Astrocyte of the hippocampus (primary cell): ENCODE measurements at regions not wholly inside any gene's neighbourhood (a gene's known extent, or its start where the extent isn't known, plus 50 kb on each side); places are given as distances from the start of the nearest gene placed in this dataset.
"Not testable (repeated sequence)": the region's sequence is repeated elsewhere in the genome, so short reads cannot be mapped to it uniquely, and the experiment has no call there.

Experiments used
- DNase-seq: peaks from one replicate; pipeline ENCODE4 v3.0.0; 2011; ENCODE audit warnings: low read depth, low spot score

GRCh38 chrX:23061116-23061515, 61.4 kb downstream of the DDX53 start:
- no peak for DNase-seq

- no peak for DNase-seq
These were observed 62.6 kb downstream of the DDX53 start for GRCh38 chrX:23062359-23062758.

DNA sequence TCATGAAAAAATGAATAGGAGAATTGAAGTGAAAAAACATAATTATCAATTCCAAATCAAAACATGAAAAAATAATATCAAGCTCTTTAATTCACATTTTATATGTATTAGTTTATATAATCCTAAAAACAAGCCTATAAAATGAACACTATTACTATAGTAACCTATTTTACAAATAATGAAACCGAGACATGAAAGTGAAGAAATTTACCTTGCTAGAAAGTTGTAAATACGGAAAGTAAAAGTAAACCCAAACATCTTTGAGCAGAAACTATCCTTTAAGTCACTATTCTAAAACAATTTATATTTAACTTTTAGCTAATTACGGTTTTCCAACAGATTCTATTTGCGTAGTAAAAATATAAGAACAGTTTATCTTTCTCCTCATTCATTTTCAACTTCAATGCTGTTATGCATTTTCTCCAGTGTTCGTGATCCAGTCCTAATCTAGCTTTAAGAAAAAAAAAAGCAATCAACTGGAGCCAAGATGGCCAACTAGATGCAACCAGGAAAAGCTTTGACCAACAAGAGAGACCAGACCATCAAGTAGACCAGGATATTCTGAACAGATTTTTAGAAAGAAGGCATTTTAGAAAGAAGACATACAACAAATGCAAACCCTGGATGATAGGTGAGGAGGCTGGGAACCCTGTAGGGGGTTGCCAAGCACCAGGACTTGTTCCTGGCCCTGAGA, 67.0 kb downstream of the DDX53 start:
- no peak for DNase-seq

- DNase-seq, result not testable (repeated sequence)
These were observed 75.7 kb downstream of the DDX53 start for GRCh38 chrX:23075461-23075860.

DNA sequence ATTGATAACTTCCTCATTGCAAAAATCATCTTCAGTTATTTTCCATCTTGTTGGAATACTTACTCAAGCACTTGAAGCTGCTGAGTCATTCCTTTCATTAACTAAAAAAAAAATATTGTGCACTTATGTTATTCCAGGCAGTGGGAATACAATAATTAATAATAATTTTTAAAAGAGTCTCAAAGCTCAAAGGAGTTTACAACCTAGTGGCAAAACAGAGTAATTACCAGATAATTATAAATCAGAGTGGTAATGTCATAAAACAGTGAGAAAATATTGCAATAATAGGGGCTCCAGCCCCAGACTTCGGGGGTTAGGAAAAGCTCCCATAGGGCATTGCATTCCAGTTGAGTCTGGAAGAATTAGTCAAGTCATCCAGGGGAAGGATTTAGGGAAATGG, 79.6 kb downstream of the DDX53 start:
- no peak for DNase-seq

DNA sequence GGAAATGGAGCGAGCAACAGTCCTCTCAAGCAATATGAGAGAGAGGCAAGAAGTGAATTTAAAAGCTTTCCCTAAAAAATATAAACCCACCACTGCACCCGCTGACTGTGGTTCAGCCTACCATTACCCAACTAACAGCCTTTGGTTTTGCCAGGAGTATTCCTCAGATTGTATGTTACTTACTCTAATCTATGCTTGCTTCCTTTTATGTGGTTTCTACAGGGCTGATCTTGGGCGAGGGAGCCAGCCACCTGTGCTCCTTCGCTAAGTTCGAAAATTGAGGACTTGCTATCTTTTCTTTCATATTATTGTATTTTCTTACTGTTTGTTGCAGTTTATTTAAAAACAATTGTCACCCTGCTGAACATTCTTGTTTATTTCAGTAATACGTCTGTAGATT, 101.1 kb downstream of the DDX53 start:
- no peak for DNase-seq

GRCh38 chrX:23103546-23103945, 103.8 kb downstream of the DDX53 start:
- no peak for DNase-seq

- no peak for DNase-seq
These were observed 114.5 kb downstream of the DDX53 start for GRCh38 chrX:23114241-23114640.

DNA sequence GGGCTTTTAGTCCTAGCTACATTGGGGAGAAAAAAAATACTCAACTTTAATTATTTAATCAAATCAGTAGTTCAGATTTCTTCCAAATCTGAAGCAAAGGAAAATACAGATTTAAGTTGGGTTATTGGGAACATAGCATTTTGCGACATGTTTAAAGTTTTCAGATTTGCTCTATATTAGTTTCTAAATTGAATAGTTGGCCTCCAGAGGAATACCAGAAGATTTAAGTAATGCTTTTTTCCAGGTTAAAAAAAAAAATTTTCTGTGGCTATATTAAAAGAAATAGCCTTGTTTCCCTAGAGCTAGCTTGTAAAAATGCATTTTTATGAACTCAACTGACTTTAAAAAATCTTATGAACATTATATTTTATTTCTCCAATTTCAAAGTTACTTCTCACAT, 115.9 kb downstream of the DDX53 start:
- no peak for DNase-seq

DNA sequence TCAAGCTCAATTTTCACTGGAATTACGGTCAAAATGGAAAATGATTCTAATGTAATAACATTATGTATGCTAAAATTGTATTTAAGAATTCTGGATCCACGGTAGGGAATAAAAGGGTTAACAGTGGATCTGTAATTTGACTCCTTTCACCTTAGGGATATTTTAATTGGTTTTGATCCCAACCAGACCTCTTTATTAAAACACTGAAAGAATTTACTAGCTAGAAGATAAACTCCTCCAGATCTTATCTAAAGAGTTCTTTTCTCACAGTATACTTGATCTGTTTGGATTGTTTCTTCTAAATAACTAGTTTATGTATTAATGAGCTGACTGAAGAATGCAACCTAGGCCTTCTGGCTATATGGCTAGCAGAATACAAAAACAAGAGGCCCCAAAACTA, 118.4 kb downstream of the DDX53 start:
- DNase-seq, result peak; percentile 4

- peak; percentile 53 for DNase-seq
These were observed 119.2 kb downstream of the DDX53 start for GRCh38 chrX:23118890-23119527.

GRCh38 chrX:23127586-23127985, 127.8 kb downstream of the DDX53 start:
- no peak for DNase-seq

DNA sequence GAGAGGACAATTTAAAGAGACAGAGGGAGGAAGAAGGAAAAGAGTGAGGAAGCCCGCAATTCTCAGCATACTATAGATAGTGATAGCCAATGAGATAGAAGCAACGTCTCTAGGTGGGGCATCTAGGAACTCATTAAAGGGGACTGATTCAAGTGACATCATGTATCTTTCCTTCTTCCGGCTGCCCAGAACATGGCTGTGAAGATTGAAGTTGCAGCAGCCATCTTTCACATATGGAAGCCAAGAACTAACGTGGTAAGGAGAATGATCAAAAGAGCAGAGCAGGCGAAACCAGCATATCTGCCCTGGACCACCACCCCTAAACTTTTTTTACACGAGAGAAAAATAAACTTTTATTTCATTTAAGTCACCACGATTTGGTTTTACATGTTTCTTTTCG, 133.8 kb downstream of the DDX53 start:
- DNase-seq, result no peak

DNA sequence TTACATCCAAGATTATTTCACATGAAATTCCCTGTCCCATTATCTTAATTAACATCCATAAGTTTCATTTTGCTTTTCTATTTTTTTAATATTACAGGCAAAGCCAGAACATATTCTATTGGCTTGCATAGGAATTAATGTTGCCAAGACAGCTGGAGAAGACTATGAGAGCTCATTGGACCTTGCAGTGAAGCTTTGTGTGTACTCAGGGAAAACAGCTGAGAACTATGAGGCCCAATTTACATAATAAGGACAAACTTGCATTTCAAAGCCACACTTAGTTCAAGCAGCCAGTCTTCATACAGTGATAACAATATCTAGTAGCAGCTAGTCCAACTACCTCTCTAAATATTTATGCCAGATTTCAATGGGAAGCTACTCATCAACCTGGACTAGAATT, 134.4 kb downstream of the DDX53 start:
- peak; percentile 2 for DNase-seq

- DNase-seq, result no peak
These were observed 137.1 kb downstream of the DDX53 start for GRCh38 chrX:23136816-23137215.

- no peak for DNase-seq
These were observed 166.4 kb upstream of the PTCHD1 start for GRCh38 chrX:23168291-23168690.

- no peak for DNase-seq
These were observed 148.7 kb upstream of the PTCHD1 start for GRCh38 chrX:23185951-23186350.

GRCh38 chrX:23187819-23188218, 146.8 kb upstream of the PTCHD1 start:
- no peak for DNase-seq

GRCh38 chrX:23194885-23195554, 139.6 kb upstream of the PTCHD1 start:
- DNase-seq, result peak; percentile 7

- no peak for DNase-seq
These were observed 138.9 kb upstream of the PTCHD1 start for GRCh38 chrX:23195761-23196160.

DNA sequence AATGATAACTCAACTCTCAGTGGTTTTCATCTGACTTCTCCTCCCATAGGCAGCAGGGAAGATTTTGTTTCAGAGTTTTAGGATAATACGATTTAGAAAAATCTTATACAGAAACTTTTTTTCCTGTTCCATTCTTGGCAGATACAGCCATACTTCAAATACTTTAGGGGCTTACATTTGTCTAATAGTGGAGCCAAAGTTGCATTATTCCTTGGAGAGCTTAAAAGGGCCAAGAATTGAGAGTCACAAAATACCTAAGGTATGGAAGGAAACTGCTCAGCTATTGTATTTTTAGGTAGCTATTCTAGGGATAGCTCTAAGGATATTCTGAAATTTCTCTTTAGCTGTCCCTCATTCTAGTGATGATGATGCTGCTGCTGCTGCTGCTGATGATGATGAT, 132.9 kb upstream of the PTCHD1 start:
- DNase-seq, result peak; percentile 11

DNA sequence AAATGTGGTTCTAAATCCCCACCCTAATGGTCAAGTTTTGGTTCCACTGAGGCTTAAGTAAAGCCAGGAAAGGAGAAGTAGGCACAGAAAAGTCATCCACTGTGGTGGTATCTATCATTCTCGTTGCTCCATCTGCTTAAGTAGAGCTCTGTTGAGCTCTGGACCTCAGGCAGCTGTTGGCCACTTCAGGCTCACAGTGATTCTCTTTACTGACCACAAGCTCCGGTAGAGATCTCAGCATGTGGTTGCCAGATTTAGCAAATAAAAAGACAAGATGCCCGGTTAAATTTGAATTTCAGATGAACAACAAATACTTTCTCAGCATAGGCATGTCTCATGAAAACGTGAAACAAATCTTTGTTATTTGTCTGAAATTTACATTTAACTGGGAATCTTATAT, 132.3 kb upstream of the PTCHD1 start:
- DNase-seq, result no peak

- DNase-seq, result no peak
These were observed 111.5 kb upstream of the PTCHD1 start for GRCh38 chrX:23223169-23223568.
